ENCODE measurements at regions not wholly inside any gene's neighbourhood (a gene's known extent, or its start where the extent isn't known, plus 50 kb on each side); places are given as distances from the start of the nearest gene placed in this dataset.

- no peak for TF ChIP-seq ZNF274 (IDR thresholded peaks at IDR 0.05; ENCODE audit: borderline replicate concordance, extremely low read depth, low read length)
- no peak for TF ChIP-seq SP1 (IDR thresholded peaks at IDR 0.05; ENCODE audit: low read depth, low read length)
- no peak for TF ChIP-seq KDM5A (IDR thresholded peaks at IDR 0.05; ENCODE audit: low read length)
- no peak for TF ChIP-seq HDAC6 (IDR thresholded peaks at IDR 0.05; ENCODE audit: low read depth, low read length)
- TF ChIP-seq JUND (IDR thresholded peaks at IDR 0.05; ENCODE audit: low read length), result no peak
Measured at GRCh38 chr11:134784046-134784445, 372.0 kb upstream of the B3GAT1 start (continued).
